H9 (cell line): ENCODE measurements at regions not wholly inside any gene's neighbourhood (a gene's known extent, or its start where the extent isn't known, plus 50 kb on each side); places are given as distances from the start of the nearest gene placed in this dataset.

Experiments
- DNase-seq: peaks from one replicate; pipeline ENCODE4 v3.0.0-alpha.2; 2017
- H2AFZ ChIP-seq: one replicate; pipeline ENCODE4 v1.6.1; 2013; ENCODE audit warnings: mild to moderate bottlenecking, low read length, control low read depth, moderate library complexity
- H2AK5ac ChIP-seq: 2 replicates; pipeline ENCODE4 v1.6.1; 2013; ENCODE audit warnings: low read length, control low read depth, mixed read lengths; ENCODE audit not compliant: insufficient read length
- H2BK120ac ChIP-seq: one replicate; pipeline ENCODE4 v1.6.1; 2013; ENCODE audit warnings: low read depth, mild to moderate bottlenecking, low read length, control low read depth, inconsistent platforms; ENCODE audit not compliant: poor library complexity, severe bottlenecking
- H2BK12ac ChIP-seq: 2 replicates; pipeline ENCODE4 v1.6.1; 2013; ENCODE audit warnings: low read length, control low read depth, mixed read lengths, low read depth; ENCODE audit not compliant: insufficient read length
- H2BK15ac ChIP-seq: 2 replicates; pipeline ENCODE4 v1.6.1; 2013; ENCODE audit warnings: low read depth, low read length, control low read depth
- H2BK20ac ChIP-seq: one replicate; pipeline ENCODE4 v1.6.1; 2013; ENCODE audit warnings: low read depth, mild to moderate bottlenecking, low read length, control low read depth, inconsistent platforms; ENCODE audit not compliant: poor library complexity, severe bottlenecking
- H2BK5ac ChIP-seq: 2 replicates; pipeline ENCODE4 v1.6.1; 2013; ENCODE audit warnings: low read length, control low read depth, mixed read lengths; ENCODE audit not compliant: insufficient read length
- H3K14ac ChIP-seq: 2 replicates; pipeline ENCODE4 v1.6.1; 2013; ENCODE audit warnings: low read length, control low read depth; ENCODE audit not compliant: insufficient read depth
- H3K18ac ChIP-seq: 2 replicates; pipeline ENCODE4 v1.6.1; 2013; ENCODE audit warnings: low read depth, mild to moderate bottlenecking, mixed read lengths, low read length, control low read depth; ENCODE audit not compliant: insufficient read length
- H3K23ac ChIP-seq: 2 replicates; pipeline ENCODE4 v1.6.1; 2013; ENCODE audit warnings: low read length, control low read depth, mixed read lengths, low read depth; ENCODE audit not compliant: insufficient read length
- H3K23me2 ChIP-seq: 2 replicates; pipeline ENCODE4 v1.6.1; 2013; ENCODE audit warnings: low read depth, mild to moderate bottlenecking, mixed read lengths, low read length, control low read depth; ENCODE audit not compliant: insufficient read length, poor library complexity, severe bottlenecking
- H3K27ac ChIP-seq: 2 replicates; pipeline ENCODE4 v1.5.1; 2013; ENCODE audit warnings: low read length, control low read depth, mixed read lengths, low read depth; ENCODE audit not compliant: insufficient read length
- H3K27me3 ChIP-seq: 2 replicates; pipeline ENCODE4 v1.6.1; 2013; ENCODE audit warnings: low read length, control low read depth, inconsistent platforms; ENCODE audit not compliant: insufficient read depth
- H3K4ac ChIP-seq: 2 replicates; pipeline ENCODE4 v1.6.1; 2013; ENCODE audit warnings: low read depth, mild to moderate bottlenecking, control low read depth, inconsistent platforms, low read length, moderate library complexity
- H3K4me1 ChIP-seq: 2 replicates; pipeline ENCODE4 v1.6.1; 2013; ENCODE audit warnings: low read length, control low read depth, inconsistent platforms; ENCODE audit not compliant: insufficient read depth
- H3K4me2 ChIP-seq: 2 replicates; pipeline ENCODE4 v1.6.1; 2013; ENCODE audit warnings: low read length, control low read depth, mixed read lengths; ENCODE audit not compliant: insufficient read length, insufficient read depth
- H3K56ac ChIP-seq: 2 replicates; pipeline ENCODE4 v1.6.1; 2013; ENCODE audit warnings: low read depth, mild to moderate bottlenecking, mixed read lengths, low read length, control low read depth; ENCODE audit not compliant: insufficient read length
- H3K79me1 ChIP-seq: 2 replicates; pipeline ENCODE4 v1.6.1; 2013; ENCODE audit warnings: low read depth, mild to moderate bottlenecking, moderate library complexity, low read length, control low read depth, inconsistent platforms; ENCODE audit not compliant: insufficient read depth, poor library complexity, severe bottlenecking
- H3K79me2 ChIP-seq: 2 replicates; pipeline ENCODE4 v1.6.1; 2013; ENCODE audit warnings: low read length, control low read depth, inconsistent platforms; ENCODE audit not compliant: insufficient read depth
- H3K9ac ChIP-seq: 2 replicates; pipeline ENCODE4 v1.6.1; 2013; ENCODE audit warnings: low read length, control low read depth, mixed read lengths; ENCODE audit not compliant: insufficient read length; ENCODE audit errors: extremely low read depth
- H3K9me3 ChIP-seq: one replicate; pipeline ENCODE4 v1.6.1; 2013; ENCODE audit warnings: low read depth, low read length, inconsistent platforms; ENCODE audit not compliant: control insufficient read depth
- H3T11ph ChIP-seq: one replicate; pipeline ENCODE4 v1.6.1; 2013; ENCODE audit warnings: mild to moderate bottlenecking, low read length, control low read depth, inconsistent platforms
- H4K20me1 ChIP-seq: one replicate; pipeline ENCODE4 v1.6.1; 2013; ENCODE audit not compliant: control insufficient read depth, insufficient read length, insufficient read depth
- H4K5ac ChIP-seq: 2 replicates; pipeline ENCODE4 v1.6.1; 2013; ENCODE audit warnings: low read depth, mild to moderate bottlenecking, mixed read lengths, low read length, control low read depth; ENCODE audit not compliant: insufficient read length
- H4K8ac ChIP-seq: replicated peaks from 2 replicates; pipeline ENCODE4 v1.6.1; 2013; ENCODE audit warnings: low read length, control low read depth, mixed read lengths, low read depth; ENCODE audit not compliant: insufficient read length
- H4K91ac ChIP-seq: 2 replicates; pipeline ENCODE4 v1.6.1; 2013; ENCODE audit warnings: low read depth, mild to moderate bottlenecking, moderate library complexity, mixed read lengths, low read length, control low read depth; ENCODE audit not compliant: insufficient read length
- H3K27ac Mint-ChIP-seq, 3 experiments: 2 replicates in 2 of 3; 3 replicates in 1 of 3; pipeline ENCODE4 v1.8.0; 2020 to 2021; ENCODE audit warnings: mixed read lengths in 3 of 3, mild to moderate bottlenecking in 1 of 3, moderate library complexity in 1 of 3
- H3K27me3 Mint-ChIP-seq: 2 replicates; pipeline ENCODE4 v1.8.0; 2021; ENCODE audit warnings: low read depth, mild to moderate bottlenecking, moderate library complexity, mixed read lengths
- H3K36me3 Mint-ChIP-seq, 3 experiments: 2 replicates in 2 of 3; 3 replicates in 1 of 3; pipeline ENCODE4 v1.8.0; 2020 to 2021; ENCODE audit warnings: low read depth in 3 of 3, mixed read lengths in 3 of 3; ENCODE audit not compliant: insufficient read depth in 1 of 3
- H3K4me1 Mint-ChIP-seq, 2 experiments: 2 replicates each; pipeline ENCODE4 v1.8.0; 2020; ENCODE audit warnings: mixed read lengths in 2 of 2
- H3K4me3 Mint-ChIP-seq, 2 experiments: 2 replicates in 1 of 2; 3 replicates in 1 of 2; pipeline ENCODE4 v1.8.0; 2020 to 2021; ENCODE audit warnings: mild to moderate bottlenecking in 2 of 2, mixed read lengths in 2 of 2, moderate library complexity in 1 of 2
- H3K9me3 Mint-ChIP-seq, 2 experiments: 2 replicates in 1 of 2; 3 replicates in 1 of 2; pipeline ENCODE4 v1.8.0; 2020; ENCODE audit warnings: mild to moderate bottlenecking in 2 of 2, mixed read lengths in 2 of 2, moderate library complexity in 1 of 2
- CTCF ChIP-seq: fragments of 200-600 bp; sonication (generic); conservative IDR thresholded peaks from 3 replicates; pipeline ENCODE4 v1.8.0; 2021; ENCODE audit warnings: antibody characterized with exemption, mild to moderate bottlenecking

DNA sequence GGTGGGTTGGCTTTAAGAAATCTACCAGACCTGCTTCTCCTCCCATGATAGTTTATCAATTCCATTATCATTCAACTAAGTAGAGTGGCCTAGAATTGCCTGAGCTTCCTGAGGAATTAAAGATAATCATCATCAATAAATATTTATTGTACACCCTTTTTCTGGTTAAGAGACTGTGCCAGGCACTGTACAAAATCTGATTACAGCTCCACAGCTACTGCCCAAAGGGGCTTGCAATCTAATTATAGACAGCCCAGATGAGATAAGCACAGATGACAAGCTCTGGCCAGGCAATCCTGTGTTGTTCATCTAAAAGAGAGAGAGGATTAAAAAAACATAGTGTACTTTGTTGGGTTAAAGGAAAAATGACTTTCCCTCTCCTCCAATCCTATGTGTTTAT is 586.4 kb downstream of the GATA3 start:
- H2AFZ ChIP-seq, result no peak overlapping the region
- no peak overlapping the region for H3K4ac ChIP-seq
- no peak overlapping the region for H4K8ac ChIP-seq
- no peak overlapping the region for H4K5ac ChIP-seq
- H3K9me3 Mint-ChIP-seq, result peaks cover 8 to 15% of the 10 kb centered on the region in 2 experiments; a peak in 4 of 5 replicates
- H2BK5ac ChIP-seq, result no peak overlapping the region
- H3K4me1 Mint-ChIP-seq, result peaks cover 0 to 3% of the 10 kb centered on the region in 2 experiments; a peak in 1 of 4 replicates
- no peak overlapping the region for H3T11ph ChIP-seq
- H3K18ac ChIP-seq, result no peak overlapping the region
- no peak overlapping the region for H3K14ac ChIP-seq
- H3K4me3 Mint-ChIP-seq, result no peak overlapping the region
- H3K27me3 Mint-ChIP-seq, result no peaks in the 10 kb centered on the region; the same call in none of the 2 replicates
- H2AK5ac ChIP-seq, result no peak overlapping the region
- H3K9ac ChIP-seq, result no peak overlapping the region
- H3K23ac ChIP-seq, result no peak overlapping the region
- H3K4me1 ChIP-seq, result no peaks in the 10 kb centered on the region
- H3K36me3 Mint-ChIP-seq, result peaks cover 0 to 11% (median 8%) of the 10 kb centered on the region in 3 experiments; a peak in 5 of 7 replicates
- H3K27ac ChIP-seq, result no peak overlapping the region
- no peak overlapping the region for H3K27ac Mint-ChIP-seq
- H2BK12ac ChIP-seq, result no peak overlapping the region
- no peaks in the 10 kb centered on the region for H3K79me1 ChIP-seq
- no peak overlapping the region for H2BK15ac ChIP-seq
- H3K23me2 ChIP-seq, result no peaks in the 10 kb centered on the region
- H3K4me2 ChIP-seq, result no peak overlapping the region
- no peak overlapping the region for H3K56ac ChIP-seq
- no peak overlapping the region for H2BK120ac ChIP-seq
- no peaks in the 10 kb centered on the region for H3K79me2 ChIP-seq
- no peak for TF ChIP-seq CTCF
- H4K91ac ChIP-seq, result no peak overlapping the region
- no peaks in the 10 kb centered on the region for H3K9me3 ChIP-seq
- no peaks in the 10 kb centered on the region for H3K27me3 ChIP-seq
- H2BK20ac ChIP-seq, result no peak overlapping the region
- no peaks in the 10 kb centered on the region for H4K20me1 ChIP-seq
- DNase-seq, result no peak
